Smooth muscle cell (in vitro differentiated cells): ENCODE measurements at regions not wholly inside any gene's neighbourhood (a gene's known extent, or its start where the extent isn't known, plus 50 kb on each side); places are given as distances from the start of the nearest gene placed in this dataset.

Source experiments
- DNase-seq: peaks from one replicate; lab custom pipeline; 2025; ENCODE audit not compliant: unreplicated experiment; lab: John Stamatoyannopoulos, UW
- H2AFZ ChIP-seq: fragments of 200-600 bp; sonication (generic); 2 replicates; pipeline ENCODE4 v1.6.0; 2016; ENCODE audit warnings: antibody characterized with exemption, low read depth, mild to moderate bottlenecking
- H3F3A ChIP-seq: fragments of 200-600 bp; sonication (generic); 2 replicates; pipeline ENCODE4 v1.6.0; 2017; ENCODE audit warnings: antibody characterized with exemption, low read depth
- H3K27ac ChIP-seq: fragments of 200-600 bp; sonication (generic); 2 replicates; pipeline ENCODE4 v1.5.1; 2016; ENCODE audit warnings: low read depth, mild to moderate bottlenecking
- H3K27me3 ChIP-seq: fragments of 200-600 bp; sonication (generic); 2 replicates; pipeline ENCODE4 v1.6.1; 2016; ENCODE audit warnings: low read depth, mild to moderate bottlenecking
- H3K36me3 ChIP-seq: fragments of 200-600 bp; sonication (generic); 2 replicates; pipeline ENCODE4 v1.5.1; 2016; ENCODE audit warnings: low read depth
- H3K4me1 ChIP-seq: fragments of 200-600 bp; sonication (generic); 2 replicates; pipeline ENCODE4 v1.5.1; 2016; ENCODE audit warnings: low read depth
- H3K4me2 ChIP-seq: fragments of 200-600 bp; sonication (generic); 2 replicates; pipeline ENCODE4 v1.6.0; 2016; ENCODE audit warnings: mild to moderate bottlenecking
- H3K4me3 ChIP-seq: fragments of 200-600 bp; sonication (generic); 2 replicates; pipeline ENCODE4 v1.5.1; 2016; ENCODE audit warnings: mild to moderate bottlenecking
- H3K79me2 ChIP-seq: fragments of 200-600 bp; sonication (generic); 2 replicates; pipeline ENCODE4 v1.6.0; 2016; ENCODE audit warnings: low read depth, mild to moderate bottlenecking
- H3K9ac ChIP-seq: fragments of 200-600 bp; sonication (generic); 2 replicates; pipeline ENCODE4 v1.6.0; 2016; ENCODE audit warnings: low read depth
- H3K9me3 ChIP-seq: fragments of 200-600 bp; sonication (generic); replicated peaks from 2 replicates; pipeline ENCODE4 v1.5.1; 2016; ENCODE audit warnings: low read depth
- H4K20me1 ChIP-seq: fragments of 200-600 bp; sonication (generic); 2 replicates; pipeline ENCODE4 v1.6.0; 2016; ENCODE audit warnings: low read depth
- CTCF ChIP-seq: fragments of 200-600 bp; sonication (generic); IDR thresholded peaks from 2 replicates; pipeline ENCODE4 v1.5.1; 2017; ENCODE audit warnings: borderline replicate concordance, mild to moderate bottlenecking, antibody characterized with exemption; ENCODE audit not compliant: insufficient read depth, poor library complexity, severe bottlenecking
- WGBS: methylation state at CpG from one replicate; pipeline ENCODE4 v1.1.7; 2016; ENCODE audit warnings: low lambda C conversion rate; 5-methylcytosine and 5-hydroxymethylcytosine counted together

GRCh38 chr13:65268009-65268408 is 1962.1 kb downstream of the PCDH9 start:
- H3K36me3 ChIP-seq = no peaks in the 10 kb centered on the region

DNA sequence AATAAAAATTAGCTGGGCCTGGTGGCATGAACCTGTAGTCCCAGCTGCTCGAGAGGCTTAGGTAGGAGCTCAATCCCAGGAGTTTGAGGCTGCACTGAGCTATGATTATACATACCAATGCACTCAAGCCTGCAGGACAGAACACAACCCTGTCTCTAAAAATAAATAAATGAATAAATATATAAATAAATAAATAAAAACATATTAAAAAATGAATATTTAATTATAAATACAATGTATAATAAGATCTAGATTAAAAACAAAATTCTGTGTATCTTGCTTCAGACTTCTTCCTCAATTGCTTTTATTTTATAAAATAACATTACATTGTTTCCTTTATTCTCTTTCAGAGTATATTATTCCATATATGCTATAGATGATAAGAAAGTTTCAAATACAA is 1964.1 kb downstream of the PCDH9 start:
- Histone ChIP-seq H3K4me2 (no peak overlapping the region), H3K36me3 (no peaks in the 10 kb centered on the region), H3K79me2 (no peaks in the 10 kb centered on the region), H3K4me3 (no peak overlapping the region), H3K4me1 (no peaks in the 10 kb centered on the region), H3K27ac (no peak overlapping the region), H4K20me1 (no peaks in the 10 kb centered on the region), H3F3A (no peaks in the 10 kb centered on the region), H3K9me3 (no peaks in the 10 kb centered on the region), H3K27me3 (no peaks in the 10 kb centered on the region), H2AFZ (no peak overlapping the region), H3K9ac (no peak overlapping the region)
- no peak for DNase-seq
- 100% methylated on average over 1 of the region's 1 CpG for WGBS
- TF ChIP-seq CTCF = no peak

More at GRCh38 chr13:65268009-65268408, 1962.1 kb downstream of the PCDH9 start:
- no peaks in the 10 kb centered on the region for H4K20me1 ChIP-seq
- no peaks in the 10 kb centered on the region for H3K79me2 ChIP-seq
- H3K27ac ChIP-seq = no peak overlapping the region
- H3K4me1 ChIP-seq = no peaks in the 10 kb centered on the region
- no peak for DNase-seq
- no peaks in the 10 kb centered on the region for H3K27me3 ChIP-seq
- H3K9me3 ChIP-seq = no peaks in the 10 kb centered on the region
- H3K9ac ChIP-seq = no peak overlapping the region
- TF ChIP-seq CTCF = no peak
- H3K4me3 ChIP-seq = no peak overlapping the region
- H2AFZ ChIP-seq = no peak overlapping the region
- H3K4me2 ChIP-seq = no peak overlapping the region
- no peaks in the 10 kb centered on the region for H3F3A ChIP-seq

DNA sequence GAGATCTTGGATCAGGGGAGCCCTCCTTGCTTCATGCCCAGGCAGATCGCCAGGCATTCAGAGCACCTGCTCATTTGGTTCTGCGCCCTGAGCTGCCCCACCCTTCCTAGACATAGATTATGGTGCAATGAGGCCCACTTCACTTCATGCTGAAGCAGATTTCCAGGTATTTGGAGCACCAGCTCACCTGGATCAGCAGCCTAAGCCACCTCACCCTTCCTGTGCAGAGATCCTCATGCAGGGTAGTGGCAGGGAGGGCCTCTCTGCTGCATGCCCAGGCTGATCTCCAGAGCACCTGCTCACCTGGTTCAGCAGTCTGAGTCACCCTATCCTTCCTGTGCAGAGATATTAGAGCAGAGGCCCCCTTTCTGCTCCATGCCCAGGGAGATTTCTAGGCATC is 1966.1 kb downstream of the PCDH9 start:
- no peak for TF ChIP-seq CTCF
- Histone ChIP-seq H3K9ac (no peak overlapping the region), H3K4me1 (no peaks in the 10 kb centered on the region), H3K79me2 (no peaks in the 10 kb centered on the region), H3K27me3 (no peaks in the 10 kb centered on the region), H3K4me3 (no peak overlapping the region), H3K9me3 (no peaks in the 10 kb centered on the region), H3F3A (no peaks in the 10 kb centered on the region), H2AFZ (no peak overlapping the region), H3K36me3 (no peaks in the 10 kb centered on the region), H4K20me1 (no peaks in the 10 kb centered on the region), H3K27ac (no peak overlapping the region), H3K4me2 (no peak overlapping the region)
- WGBS = 85% methylated on average over 2 of the region's 2 CpGs
- DNase-seq = no peak
